ENCODE measurements at regions not wholly inside any gene's neighbourhood (a gene's known extent, or its start where the extent isn't known, plus 50 kb on each side); places are given as distances from the start of the nearest gene placed in this dataset.

DNA sequence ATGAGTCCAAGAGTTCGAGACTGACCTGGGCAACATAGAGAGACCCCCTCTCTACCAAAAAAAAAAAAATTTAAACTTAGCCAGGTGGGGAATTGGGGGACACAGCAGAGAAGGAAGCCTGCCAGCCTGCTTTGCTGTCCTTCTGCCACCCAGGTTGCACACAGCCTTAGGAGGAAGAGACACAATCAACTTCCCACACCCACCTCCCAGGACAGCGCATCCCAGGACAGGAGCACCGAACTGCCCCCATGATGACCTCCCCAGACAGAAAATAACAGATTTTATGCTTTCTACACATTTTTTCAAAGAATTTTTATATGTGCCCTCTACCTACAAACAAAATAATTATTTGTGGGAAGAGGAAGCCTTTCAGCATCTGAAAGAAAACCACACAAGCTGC lies 126.0 kb upstream of the ZNF507 start:
- FAIRE-seq (no peak), DNase-seq (ENCODE audit: insufficient read length, low spot score) (no peak)
- TF ChIP-seq, protein P1, sequence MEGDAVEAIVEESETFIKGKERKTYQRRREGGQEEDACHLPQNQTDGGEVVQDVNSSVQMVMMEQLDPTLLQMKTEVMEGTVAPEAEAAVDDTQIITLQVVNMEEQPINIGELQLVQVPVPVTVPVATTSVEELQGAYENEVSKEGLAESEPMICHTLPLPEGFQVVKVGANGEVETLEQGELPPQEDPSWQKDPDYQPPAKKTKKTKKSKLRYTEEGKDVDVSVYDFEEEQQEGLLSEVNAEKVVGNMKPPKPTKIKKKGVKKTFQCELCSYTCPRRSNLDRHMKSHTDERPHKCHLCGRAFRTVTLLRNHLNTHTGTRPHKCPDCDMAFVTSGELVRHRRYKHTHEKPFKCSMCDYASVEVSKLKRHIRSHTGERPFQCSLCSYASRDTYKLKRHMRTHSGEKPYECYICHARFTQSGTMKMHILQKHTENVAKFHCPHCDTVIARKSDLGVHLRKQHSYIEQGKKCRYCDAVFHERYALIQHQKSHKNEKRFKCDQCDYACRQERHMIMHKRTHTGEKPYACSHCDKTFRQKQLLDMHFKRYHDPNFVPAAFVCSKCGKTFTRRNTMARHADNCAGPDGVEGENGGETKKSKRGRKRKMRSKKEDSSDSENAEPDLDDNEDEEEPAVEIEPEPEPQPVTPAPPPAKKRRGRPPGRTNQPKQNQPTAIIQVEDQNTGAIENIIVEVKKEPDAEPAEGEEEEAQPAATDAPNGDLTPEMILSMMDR (IDR thresholded peaks at IDR 0.05; ENCODE audit: insufficient read depth, missing control alignments), result no peak

DNA sequence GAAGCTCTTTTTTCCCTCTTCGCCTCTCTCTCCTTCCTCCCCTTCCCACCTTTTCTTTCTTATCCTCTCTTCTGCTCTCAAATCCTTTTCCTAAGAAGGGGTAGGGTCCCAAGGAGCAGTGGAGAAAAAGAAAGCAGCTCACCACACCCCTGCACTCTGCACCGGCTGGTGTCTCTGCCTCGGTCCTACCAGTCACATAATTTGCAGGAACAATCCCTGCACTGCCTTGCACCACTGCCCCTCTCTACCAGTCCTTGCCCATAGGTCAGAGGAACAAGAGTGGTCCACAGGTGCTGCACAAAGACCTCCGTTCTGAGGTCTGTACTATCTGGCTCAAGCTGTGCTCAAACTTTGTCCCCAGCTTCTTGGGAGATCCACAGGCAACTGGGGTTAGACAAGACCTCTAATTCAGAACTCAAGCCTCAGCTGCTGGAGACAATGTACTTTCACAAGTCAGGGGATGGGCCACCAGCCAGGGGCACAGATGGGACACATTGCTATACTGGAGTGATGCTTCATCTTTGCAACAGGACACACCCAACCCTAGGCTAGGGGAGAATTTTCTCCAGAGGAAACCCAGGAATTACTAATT lies 125.4 kb upstream of the ZNF507 start:
- FAIRE-seq (no peak), DNase-seq (ENCODE audit: insufficient read length, low spot score) (no peak)
- TF ChIP-seq, protein P1 (IDR thresholded peaks at IDR 0.05; ENCODE audit: insufficient read depth, missing control alignments), result no peak

DNA sequence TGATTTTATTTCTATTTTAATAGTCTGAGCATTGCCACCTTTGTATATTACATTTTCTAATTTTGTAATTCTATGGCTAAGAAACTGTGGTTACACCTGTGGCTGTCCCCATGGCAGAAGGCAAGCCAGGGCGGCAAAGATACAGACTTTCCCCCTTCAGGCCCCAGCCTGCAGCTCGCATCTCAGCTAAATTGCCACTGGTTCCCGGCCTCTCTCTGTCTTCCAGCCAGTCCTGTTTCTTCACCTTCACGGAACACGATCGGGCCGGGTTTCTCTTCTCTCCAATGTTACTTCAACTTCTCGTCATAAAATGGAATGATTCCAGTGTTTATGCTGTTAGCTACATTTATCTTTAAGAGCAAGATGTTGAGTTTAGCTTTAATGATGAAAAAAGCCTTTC lies 124.5 kb upstream of the ZNF507 start:
- TF ChIP-seq, protein P1 (IDR thresholded peaks at IDR 0.05; ENCODE audit: insufficient read depth, missing control alignments), result no peak
- no peak for DNase-seq (ENCODE audit: insufficient read length, low spot score)
- FAIRE-seq, result no peak

DNA sequence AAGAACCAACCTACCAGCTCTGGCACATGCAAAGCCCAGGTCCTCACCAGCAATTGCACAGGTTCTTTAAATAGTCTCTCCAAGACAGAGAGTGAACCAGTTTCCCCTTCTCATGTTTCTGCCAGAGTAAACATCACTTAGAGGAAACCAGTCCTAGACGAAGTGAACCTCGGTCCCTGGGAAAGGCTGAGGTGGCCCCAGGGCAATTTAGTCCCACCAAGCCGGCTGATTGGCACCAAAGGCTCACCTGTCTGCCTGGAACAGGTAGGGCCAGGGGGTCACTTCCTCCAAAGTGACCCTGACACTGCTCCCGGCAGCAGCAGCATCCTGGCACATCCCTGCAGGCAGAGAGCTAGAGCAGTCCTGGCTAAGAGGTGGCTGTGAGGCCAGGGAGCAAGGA lies 122.9 kb upstream of the ZNF507 start:
- TF ChIP-seq, protein P1 (IDR thresholded peaks at IDR 0.05; ENCODE audit: insufficient read depth, missing control alignments), result no peak
- DNase-seq (ENCODE audit: insufficient read length, low spot score) (no peak), FAIRE-seq (no peak)

DNA sequence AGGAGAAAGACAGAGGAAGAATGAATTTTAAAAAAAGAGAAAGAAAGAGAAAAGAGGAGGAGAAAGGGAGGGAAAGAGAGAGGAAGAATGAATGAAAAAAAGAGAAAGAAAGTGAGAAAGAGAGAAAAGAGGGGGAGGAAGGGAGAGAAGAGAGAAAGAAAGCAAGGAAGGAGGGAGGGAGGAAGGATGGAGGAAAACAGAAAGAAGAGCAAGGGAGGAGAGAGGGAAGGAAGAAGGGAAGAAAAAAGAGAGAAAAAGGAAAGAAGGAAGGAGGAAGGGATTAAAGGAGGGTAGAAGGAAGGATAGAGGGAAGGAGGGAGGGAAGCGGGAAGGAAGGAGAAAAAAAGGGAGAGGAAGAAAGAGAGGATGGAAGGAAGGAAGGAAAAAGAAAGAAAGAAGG lies 122.3 kb upstream of the ZNF507 start:
- no peak for FAIRE-seq

DNA sequence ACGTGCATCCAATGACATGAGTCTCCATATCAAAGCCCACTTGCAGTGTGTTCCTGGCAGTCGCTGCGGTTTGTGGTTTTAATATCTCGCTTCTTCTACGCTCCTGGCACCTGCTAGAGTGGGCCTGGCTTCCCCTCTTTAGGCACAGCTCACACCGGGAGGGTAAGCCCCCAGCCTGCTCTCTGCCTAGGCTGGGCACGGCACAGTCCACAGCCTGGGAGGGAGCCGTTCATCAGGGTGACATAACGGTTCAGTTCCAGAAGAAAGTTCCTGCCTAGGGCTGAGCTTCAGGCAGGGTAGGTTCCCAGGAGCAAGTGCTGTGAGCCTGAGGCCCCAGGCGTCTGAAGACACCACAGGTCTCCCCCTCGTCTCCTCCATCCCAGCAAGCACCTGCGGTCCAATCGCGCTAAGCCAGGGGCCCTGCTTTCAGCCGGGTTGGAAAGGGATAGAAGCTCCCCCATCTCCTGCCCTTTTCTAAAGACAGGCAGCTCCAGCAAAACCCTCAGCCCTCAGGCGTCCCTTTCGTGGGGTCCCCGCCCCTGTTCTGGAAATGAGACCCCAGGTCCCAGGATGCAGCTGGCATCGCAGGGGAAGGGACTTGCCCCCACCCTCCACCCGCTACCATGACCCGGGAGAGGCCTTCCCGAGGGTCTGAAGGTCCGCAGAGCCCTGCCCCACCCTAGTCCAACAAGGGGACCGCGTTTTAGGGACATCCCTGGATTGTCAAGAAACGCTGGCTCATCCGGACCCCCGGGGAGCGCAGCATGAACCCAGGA lies 121.6 kb upstream of the ZNF507 start:
- DNase-seq (ENCODE audit: insufficient read length, low spot score) (no peak), FAIRE-seq (no peak)
- TF ChIP-seq, protein P1 (IDR thresholded peaks at IDR 0.05; ENCODE audit: insufficient read depth, missing control alignments), result no peak

More for the DNA sequence above, 122.3 kb upstream of the ZNF507 start:
- DNase-seq (ENCODE audit: insufficient read length, low spot score), result no peak
- TF ChIP-seq, protein P1 (IDR thresholded peaks at IDR 0.05; ENCODE audit: insufficient read depth, missing control alignments), result no peak
